ENCODE measurements at regions not wholly inside any gene's neighbourhood (a gene's known extent, or its start where the extent isn't known, plus 50 kb on each side); places are given as distances from the start of the nearest gene placed in this dataset.

DNA sequence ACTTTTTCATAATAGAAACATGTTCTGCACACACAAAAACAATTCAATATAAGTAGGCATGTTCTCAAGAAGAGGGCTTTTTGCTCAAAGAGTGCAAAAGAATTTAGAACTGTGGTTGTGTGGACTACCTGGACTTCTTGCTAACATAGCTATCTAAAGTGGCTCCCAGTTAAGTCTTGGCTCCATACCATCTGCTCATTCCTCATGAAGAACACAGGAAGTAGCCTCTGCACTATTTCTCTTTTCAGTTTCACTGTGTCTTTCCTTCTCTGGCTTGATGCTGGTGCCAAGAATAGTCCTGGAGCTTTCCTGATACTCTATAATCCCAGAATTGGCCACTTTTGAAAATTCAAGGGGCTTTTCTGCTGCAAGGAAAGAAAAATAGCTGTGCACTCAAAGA is 127.4 kb downstream of the CCER1 start:
- Mint-ChIP-seq H3K36me3 (ENCODE audit: insufficient read depth in 1 of 3, low read depth in 3 of 3) (no peaks in the 10 kb centered on the region; a peak in 1 of 7 replicates), H3K9me3 (no peaks in the 10 kb centered on the region), H3K27me3 (ENCODE audit: low read depth) (no peaks in the 10 kb centered on the region), H3K27ac (no peak overlapping the region), H3K4me3 (no peak overlapping the region), H3K4me1 (no peaks in the 10 kb centered on the region)
- Histone ChIP-seq H3K18ac (ENCODE audit: insufficient read length, low read depth, low read length) (no peak overlapping the region), H3K27me3 (ENCODE audit: insufficient read depth, low read length) (no peaks in the 10 kb centered on the region), H3K27ac (ENCODE audit: insufficient read length, low read depth, low read length) (no peak overlapping the region), H2BK12ac (ENCODE audit: insufficient read length, low read depth, low read length) (no peak overlapping the region), H3K23ac (ENCODE audit: insufficient read length, low read depth, low read length) (no peak overlapping the region), H4K91ac (ENCODE audit: insufficient read length, low read depth, low read length) (no peak overlapping the region), H3K79me2 (ENCODE audit: insufficient read depth, low read length) (no peaks in the 10 kb centered on the region), H3K4me2 (ENCODE audit: insufficient read depth, insufficient read length, low read length) (no peak overlapping the region), H2BK20ac (ENCODE audit: low read depth, low read length, poor library complexity, severe bottlenecking) (no peak overlapping the region), H3K56ac (ENCODE audit: insufficient read length, low read depth, low read length) (no peak overlapping the region), H3K79me1 (ENCODE audit: insufficient read depth, low read depth, low read length, poor library complexity, severe bottlenecking) (no peaks in the 10 kb centered on the region), H2BK15ac (ENCODE audit: low read depth, low read length) (no peak overlapping the region), H4K8ac (replicated peaks; ENCODE audit: insufficient read length, low read depth, low read length) (no peak overlapping the region), H3K9me3 (ENCODE audit: control insufficient read depth, low read depth, low read length) (no peaks in the 10 kb centered on the region), H2AK5ac (ENCODE audit: insufficient read length, low read length) (no peak overlapping the region), H4K20me1 (ENCODE audit: control insufficient read depth, insufficient read depth, insufficient read length) (no peaks in the 10 kb centered on the region), H3K14ac (ENCODE audit: insufficient read depth, low read length) (no peak overlapping the region), H3K4ac (ENCODE audit: low read depth, low read length) (no peak overlapping the region), H3K4me1 (ENCODE audit: insufficient read depth, low read length) (no peaks in the 10 kb centered on the region), H3K9ac (ENCODE audit: extremely low read depth, insufficient read length, low read length) (no peak overlapping the region), H2BK120ac (ENCODE audit: low read depth, low read length, poor library complexity, severe bottlenecking) (no peak overlapping the region), H2BK5ac (ENCODE audit: insufficient read length, low read length) (no peak overlapping the region), H2AFZ (ENCODE audit: low read length) (no peak overlapping the region), H3K23me2 (ENCODE audit: insufficient read length, low read depth, low read length, poor library complexity, severe bottlenecking) (no peaks in the 10 kb centered on the region), H3T11ph (ENCODE audit: low read length) (no peak overlapping the region), H4K5ac (ENCODE audit: insufficient read length, low read depth, low read length) (no peak overlapping the region)
- TF ChIP-seq, protein P1, sequence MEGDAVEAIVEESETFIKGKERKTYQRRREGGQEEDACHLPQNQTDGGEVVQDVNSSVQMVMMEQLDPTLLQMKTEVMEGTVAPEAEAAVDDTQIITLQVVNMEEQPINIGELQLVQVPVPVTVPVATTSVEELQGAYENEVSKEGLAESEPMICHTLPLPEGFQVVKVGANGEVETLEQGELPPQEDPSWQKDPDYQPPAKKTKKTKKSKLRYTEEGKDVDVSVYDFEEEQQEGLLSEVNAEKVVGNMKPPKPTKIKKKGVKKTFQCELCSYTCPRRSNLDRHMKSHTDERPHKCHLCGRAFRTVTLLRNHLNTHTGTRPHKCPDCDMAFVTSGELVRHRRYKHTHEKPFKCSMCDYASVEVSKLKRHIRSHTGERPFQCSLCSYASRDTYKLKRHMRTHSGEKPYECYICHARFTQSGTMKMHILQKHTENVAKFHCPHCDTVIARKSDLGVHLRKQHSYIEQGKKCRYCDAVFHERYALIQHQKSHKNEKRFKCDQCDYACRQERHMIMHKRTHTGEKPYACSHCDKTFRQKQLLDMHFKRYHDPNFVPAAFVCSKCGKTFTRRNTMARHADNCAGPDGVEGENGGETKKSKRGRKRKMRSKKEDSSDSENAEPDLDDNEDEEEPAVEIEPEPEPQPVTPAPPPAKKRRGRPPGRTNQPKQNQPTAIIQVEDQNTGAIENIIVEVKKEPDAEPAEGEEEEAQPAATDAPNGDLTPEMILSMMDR (conservative IDR thresholded peaks at IDR 0.05): no peak
- DNase-seq: no peak

Measured in H9 (cell line).